ENCODE measurements at regions not wholly inside any gene's neighbourhood (a gene's known extent, or its start where the extent isn't known, plus 50 kb on each side); places are given as distances from the start of the nearest gene placed in this dataset.

GRCh38 chr2:39920307-39920801 lies 141.3 kb upstream of the THUMPD2 start (continued):
- TF ChIP-seq CEBPZ (IDR thresholded peaks at IDR 0.05; ENCODE audit: low read depth, low read length) (no peak), TCF12 (IDR thresholded peaks at IDR 0.05; ENCODE audit: low read depth, low read length) (no peak), ZNF24 (IDR thresholded peaks at IDR 0.05) (no peak), ATF7 (IDR thresholded peaks at IDR 0.05; ENCODE audit: low read depth) (no peak)

DNA sequence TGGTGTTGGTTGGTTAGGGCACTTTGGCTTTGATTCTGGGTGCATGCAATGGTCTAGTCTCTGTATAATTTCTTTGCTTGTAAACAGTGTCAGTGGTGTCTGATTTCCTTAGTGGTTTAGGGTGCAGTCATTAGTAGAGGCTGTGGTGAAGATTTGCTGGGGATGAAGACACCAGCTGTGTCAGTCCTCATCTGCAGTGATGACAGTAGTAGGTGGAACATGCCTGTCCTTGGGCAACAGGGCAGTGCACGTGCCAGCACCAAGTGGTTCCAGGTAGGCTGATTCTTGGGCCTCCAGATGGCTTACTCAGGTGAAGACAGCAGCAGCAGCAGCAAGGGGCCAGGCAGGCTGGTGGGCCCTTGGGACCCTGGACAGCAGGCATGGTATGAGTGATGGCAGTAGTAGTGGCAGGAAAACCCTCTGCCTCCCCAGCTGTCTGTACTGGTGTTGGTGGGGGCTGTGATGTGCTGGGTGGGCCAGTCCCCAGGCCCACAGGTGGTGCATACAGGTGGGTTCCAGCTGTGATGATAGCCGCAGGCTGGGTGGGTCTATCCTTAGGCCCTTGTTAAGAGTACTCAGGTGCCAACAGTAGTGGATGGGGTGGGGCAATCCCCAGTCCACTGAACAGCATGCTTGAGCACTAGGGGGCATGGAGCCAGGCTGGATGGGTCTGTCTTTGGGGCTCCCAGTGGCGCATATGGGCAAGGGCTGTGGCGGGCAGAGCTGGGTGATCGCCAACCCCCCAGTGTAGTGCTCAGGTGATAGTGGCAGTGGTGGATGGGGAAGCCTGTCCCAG lies 140.7 kb upstream of the THUMPD2 start:
- H3K9me3 ChIP-seq (replicated peaks; ENCODE audit: control insufficient read depth, insufficient read depth, low read length) = no peaks in the 10 kb centered on the region
- no peak overlapping the region for H3K4me3 ChIP-seq
- WGBS (ENCODE audit: insufficient coverage, insufficient replicate concordance, low lambda C conversion rate, missing lambda C conversion rate) = 47% methylated on average over 5 of the region's 5 CpGs
- no peaks in the 10 kb centered on the region for H3K4me1 ChIP-seq (ENCODE audit: control insufficient read depth, insufficient read depth, low read length)
- POLR2A ChIA-PET = no interaction called here
- no peaks in the 10 kb centered on the region for H3K79me2 ChIP-seq (ENCODE audit: control insufficient read depth, insufficient read depth, low read length)
- CTCF ChIA-PET = interaction anchor here (1.3 kb wide), 1 partner anchor 635 kb away, joined by 3 read pairs; no protein-coding TSS in a partner anchor
- no peaks in the 10 kb centered on the region for H4K20me1 ChIP-seq (ENCODE audit: control insufficient read depth, insufficient read depth)
- H3K27ac ChIP-seq (ENCODE audit: control insufficient read depth, insufficient read depth) = no peak overlapping the region
- BruUV-seq (replicated peaks) = no TSS peak
- DNase-seq (ENCODE audit: low read depth, low spot score) = no peak
- H3K36me3 ChIP-seq (ENCODE audit: control insufficient read depth in 2 of 2, insufficient read depth in 2 of 2, low read length in 1 of 2) = no peaks in the 10 kb centered on the region
- no peak for ATAC-seq
- intact Hi-C loops (cut with micrococcal nuclease; ENCODE audit: unreplicated experiment) = loop anchor here (10.0 kb wide), 1 partner anchor 1865 kb away; no protein-coding TSS in a partner anchor
- in situ Hi-C loops (cut with MboI) = loop anchor here (10.0 kb wide), 1 partner anchor 1865 kb away; no protein-coding TSS in a partner anchor
- RAD21 ChIA-PET (ENCODE audit: unreplicated experiment) = no interaction called here
- SMC1A ChIA-PET (ENCODE audit: uncharacterized antibody, unreplicated experiment) = interaction anchor here (0.6 kb wide), 1 partner anchor 635 kb away, joined by 3 read pairs; no protein-coding TSS in a partner anchor
- no peak for FAIRE-seq
- no peak overlapping the region for H3K4me2 ChIP-seq (ENCODE audit: control insufficient read depth, insufficient read depth)
- no peak overlapping the region for H2AFZ ChIP-seq (ENCODE audit: control insufficient read depth, low read depth, low read length)
- H3K27me3 ChIP-seq (replicated peaks in 1 of 2; ENCODE audit: control insufficient read depth in 2 of 2, insufficient read depth in 2 of 2, low read length in 1 of 2) = no peaks in the 10 kb centered on the region; a peak in 1 of 4 replicates
- no peak overlapping the region for H3K9ac ChIP-seq (ENCODE audit: control insufficient read depth, insufficient read depth, low read length)
- TF ChIP-seq BHLHE40 (IDR thresholded peaks at IDR 0.05; ENCODE audit: borderline replicate concordance in 1 of 2, low read depth in 2 of 2, low read length in 1 of 2) (no peak), CREM (IDR thresholded peaks at IDR 0.05; ENCODE audit: low read depth) (no peak), JUND (IDR thresholded peaks at IDR 0.05; ENCODE audit: low read depth, low read length) (no peak), POLR2AphosphoS2 (IDR thresholded peaks at IDR 0.05; ENCODE audit: low read depth, low read length) (no peak), TCF7 (IDR thresholded peaks at IDR 0.05; ENCODE audit: borderline replicate concordance) (no peak), FOS (IDR thresholded peaks at IDR 0.05; ENCODE audit: borderline replicate concordance, extremely low read depth, insufficient read length) (no peak), TBL1XR1 (IDR thresholded peaks at IDR 0.05; ENCODE audit: low read depth, low read length) (no peak), ZNF207 (IDR thresholded peaks at IDR 0.05; ENCODE audit: borderline replicate concordance) (no peak), YY1 (IDR thresholded peaks at IDR 0.05; ENCODE audit: low read depth, low read length) (no peak)
- TF ChIP-seq, protein P1, sequence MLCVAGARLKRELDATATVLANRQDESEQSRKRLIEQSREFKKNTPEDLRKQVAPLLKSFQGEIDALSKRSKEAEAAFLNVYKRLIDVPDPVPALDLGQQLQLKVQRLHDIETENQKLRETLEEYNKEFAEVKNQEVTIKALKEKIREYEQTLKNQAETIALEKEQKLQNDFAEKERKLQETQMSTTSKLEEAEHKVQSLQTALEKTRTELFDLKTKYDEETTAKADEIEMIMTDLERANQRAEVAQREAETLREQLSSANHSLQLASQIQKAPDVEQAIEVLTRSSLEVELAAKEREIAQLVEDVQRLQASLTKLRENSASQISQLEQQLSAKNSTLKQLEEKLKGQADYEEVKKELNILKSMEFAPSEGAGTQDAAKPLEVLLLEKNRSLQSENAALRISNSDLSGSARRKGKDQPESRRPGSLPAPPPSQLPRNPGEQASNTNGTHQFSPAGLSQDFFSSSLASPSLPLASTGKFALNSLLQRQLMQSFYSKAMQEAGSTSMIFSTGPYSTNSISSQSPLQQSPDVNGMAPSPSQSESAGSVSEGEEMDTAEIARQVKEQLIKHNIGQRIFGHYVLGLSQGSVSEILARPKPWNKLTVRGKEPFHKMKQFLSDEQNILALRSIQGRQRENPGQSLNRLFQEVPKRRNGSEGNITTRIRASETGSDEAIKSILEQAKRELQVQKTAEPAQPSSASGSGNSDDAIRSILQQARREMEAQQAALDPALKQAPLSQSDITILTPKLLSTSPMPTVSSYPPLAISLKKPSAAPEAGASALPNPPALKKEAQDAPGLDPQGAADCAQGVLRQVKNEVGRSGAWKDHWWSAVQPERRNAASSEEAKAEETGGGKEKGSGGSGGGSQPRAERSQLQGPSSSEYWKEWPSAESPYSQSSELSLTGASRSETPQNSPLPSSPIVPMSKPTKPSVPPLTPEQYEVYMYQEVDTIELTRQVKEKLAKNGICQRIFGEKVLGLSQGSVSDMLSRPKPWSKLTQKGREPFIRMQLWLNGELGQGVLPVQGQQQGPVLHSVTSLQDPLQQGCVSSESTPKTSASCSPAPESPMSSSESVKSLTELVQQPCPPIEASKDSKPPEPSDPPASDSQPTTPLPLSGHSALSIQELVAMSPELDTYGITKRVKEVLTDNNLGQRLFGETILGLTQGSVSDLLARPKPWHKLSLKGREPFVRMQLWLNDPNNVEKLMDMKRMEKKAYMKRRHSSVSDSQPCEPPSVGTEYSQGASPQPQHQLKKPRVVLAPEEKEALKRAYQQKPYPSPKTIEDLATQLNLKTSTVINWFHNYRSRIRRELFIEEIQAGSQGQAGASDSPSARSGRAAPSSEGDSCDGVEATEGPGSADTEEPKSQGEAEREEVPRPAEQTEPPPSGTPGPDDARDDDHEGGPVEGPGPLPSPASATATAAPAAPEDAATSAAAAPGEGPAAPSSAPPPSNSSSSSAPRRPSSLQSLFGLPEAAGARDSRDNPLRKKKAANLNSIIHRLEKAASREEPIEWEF (IDR thresholded peaks at IDR 0.05; ENCODE audit: insufficient replicate concordance, low read depth, low read length) = no peak

Data from GM12878 (cell line).